ENCODE measurements at regions not wholly inside any gene's neighbourhood (a gene's known extent, or its start where the extent isn't known, plus 50 kb on each side); places are given as distances from the start of the nearest gene placed in this dataset.
A peak's percentile ranks its signal among the peaks of the same experiment; 100 is the strongest.

- DNase-seq (ENCODE audit: low read depth), result no peak
- H3K4me3 ChIP-seq (replicated peaks; ENCODE audit: low read depth, low read length), result no peak overlapping the region
- TF ChIP-seq CTCF (IDR thresholded peaks at IDR 0.05; ENCODE audit: low read length, missing control alignments), result no peak
Observed at GRCh38 chr18:45166836-45167551, 448.3 kb upstream of the SLC14A2 start.

GRCh38 chr18:45167631-45168280, 447.5 kb upstream of the SLC14A2 start:
- no peak overlapping the region for H3K4me3 ChIP-seq (replicated peaks; ENCODE audit: low read depth, low read length)
- no peak for DNase-seq (ENCODE audit: low read depth)
- no peak for TF ChIP-seq CTCF (IDR thresholded peaks at IDR 0.05; ENCODE audit: low read length, missing control alignments)

GRCh38 chr18:45168866-45169600, 446.2 kb upstream of the SLC14A2 start:
- H3K4me3 ChIP-seq (replicated peaks; ENCODE audit: low read depth, low read length), result no peak overlapping the region
- TF ChIP-seq CTCF (IDR thresholded peaks at IDR 0.05; ENCODE audit: low read length, missing control alignments), result no peak
- peak; percentile 67 for DNase-seq (ENCODE audit: low read depth)

DNA sequence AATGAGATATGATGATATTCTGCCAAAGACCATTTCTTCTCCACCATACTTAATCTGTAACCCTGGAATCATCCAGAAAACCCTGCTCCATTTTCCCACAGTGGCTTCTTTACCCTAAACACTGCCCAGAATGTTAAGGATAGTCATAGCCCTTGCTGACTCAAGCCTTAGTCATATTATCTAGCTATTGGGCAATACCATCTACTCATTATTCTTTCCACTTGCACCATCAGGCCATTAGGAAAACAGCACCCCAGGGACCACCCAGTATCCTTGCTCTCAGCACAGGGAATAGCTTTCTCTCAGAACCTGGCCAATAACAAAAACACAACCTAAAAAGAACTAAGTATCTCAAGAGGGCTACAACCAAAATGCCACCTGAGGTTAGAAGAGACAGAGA, 445.7 kb upstream of the SLC14A2 start:
- peak; percentile 19 for TF ChIP-seq CTCF (IDR thresholded peaks at IDR 0.05; ENCODE audit: low read length, missing control alignments)
- no peak overlapping the region for H3K4me3 ChIP-seq (replicated peaks; ENCODE audit: low read depth, low read length)
- DNase-seq (ENCODE audit: low read depth), result peak; percentile 93

GRCh38 chr18:45171679-45172191, 443.5 kb upstream of the SLC14A2 start:
- no peak for TF ChIP-seq CTCF (IDR thresholded peaks at IDR 0.05; ENCODE audit: low read length, missing control alignments)
- H3K4me3 ChIP-seq (replicated peaks; ENCODE audit: low read depth, low read length), result no peak overlapping the region
- peak; percentile 49 for DNase-seq (ENCODE audit: low read depth)

- no peak for TF ChIP-seq CTCF (IDR thresholded peaks at IDR 0.05; ENCODE audit: low read length, missing control alignments)
- H3K4me3 ChIP-seq (replicated peaks; ENCODE audit: low read depth, low read length), result no peak overlapping the region
- DNase-seq (ENCODE audit: low read depth), result no peak
Observed at GRCh38 chr18:45173327-45173726, 441.9 kb upstream of the SLC14A2 start.
